ENCODE measurements at regions not wholly inside any gene's neighbourhood (a gene's known extent, or its start where the extent isn't known, plus 50 kb on each side); places are given as distances from the start of the nearest gene placed in this dataset.

GRCh38 chr3:31371484-31372177 is 161.1 kb upstream of the STT3B start:
- DNase-seq (ENCODE audit: low read depth): no peak

GRCh38 chr3:31373681-31374080 is 159.0 kb upstream of the STT3B start:
- DNase-seq (ENCODE audit: low read depth): no peak

DNA sequence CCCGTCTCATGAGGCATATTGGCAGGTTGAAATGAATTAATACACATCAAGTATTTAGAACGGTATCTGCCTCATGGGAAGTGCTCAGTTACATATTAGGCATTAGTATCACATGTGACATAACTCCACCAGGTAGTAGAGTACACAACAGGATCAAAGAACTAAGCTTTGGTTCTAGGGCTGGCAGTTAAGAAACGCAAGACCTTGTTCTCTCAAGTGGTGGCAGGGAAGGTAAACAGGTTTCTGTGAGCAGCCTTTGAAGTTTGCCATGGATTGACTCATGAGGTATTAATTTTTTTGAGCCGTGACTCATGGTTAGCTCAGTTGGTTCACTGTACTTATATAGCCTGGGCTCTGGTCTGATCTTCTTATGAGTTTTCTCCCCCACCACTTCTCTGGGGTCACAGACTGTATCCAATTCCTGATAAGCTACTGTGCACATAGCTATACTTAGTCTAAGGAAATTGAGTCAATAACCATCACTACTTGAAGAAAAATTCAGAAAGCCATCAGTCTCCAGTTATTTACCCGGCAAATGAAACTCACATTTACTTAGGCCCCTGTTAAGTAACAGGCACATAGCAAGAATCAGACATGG is 155.6 kb upstream of the STT3B start:
- DNase-seq (ENCODE audit: low read depth): peak; percentile 98

- no peak for DNase-seq (ENCODE audit: low read depth)
Observed at GRCh38 chr3:31378231-31378630, 154.5 kb upstream of the STT3B start.

GRCh38 chr3:31379598-31379997 is 153.1 kb upstream of the STT3B start:
- DNase-seq (ENCODE audit: low read depth): no peak

DNA sequence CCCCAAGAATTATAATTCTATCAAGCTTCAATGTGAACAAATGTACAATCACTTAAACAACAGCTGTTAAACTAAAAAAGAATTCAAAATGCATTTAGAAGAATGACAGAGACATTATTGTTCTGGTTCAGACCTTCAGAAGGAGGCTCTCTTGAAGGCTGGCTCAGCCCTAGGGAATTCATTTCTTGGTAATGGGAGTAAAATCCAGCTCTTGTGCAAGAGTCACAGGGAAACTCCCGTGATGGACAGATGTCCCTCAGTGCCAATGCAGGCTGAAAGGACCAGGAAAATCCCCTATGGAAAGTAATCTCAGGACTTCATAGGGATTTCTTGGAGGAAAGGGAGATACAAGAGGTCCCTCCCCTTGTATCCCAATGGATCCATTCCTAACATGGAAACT is 149.9 kb upstream of the STT3B start:
- no peak for DNase-seq (ENCODE audit: low read depth)

DNA sequence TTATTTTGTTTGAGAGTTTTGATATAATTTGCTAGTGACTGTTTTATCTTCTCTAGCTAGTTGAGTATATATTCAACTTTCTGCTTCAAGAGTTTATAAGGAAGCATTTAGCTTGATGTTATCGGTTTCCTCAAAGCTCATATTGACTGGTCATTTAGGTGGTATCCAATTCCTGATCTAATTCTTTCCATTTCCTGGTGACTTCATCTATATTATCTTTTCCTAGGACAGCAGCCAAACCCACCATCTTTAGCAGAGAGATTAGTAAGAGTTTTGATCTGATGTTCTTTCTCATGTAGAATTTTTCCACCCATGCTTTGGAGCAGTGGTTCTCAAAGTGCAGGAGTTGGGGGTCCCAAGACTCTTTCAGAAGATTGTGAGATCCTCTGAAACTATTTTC is 148.6 kb upstream of the STT3B start:
- DNase-seq (ENCODE audit: low read depth): no peak

DNA sequence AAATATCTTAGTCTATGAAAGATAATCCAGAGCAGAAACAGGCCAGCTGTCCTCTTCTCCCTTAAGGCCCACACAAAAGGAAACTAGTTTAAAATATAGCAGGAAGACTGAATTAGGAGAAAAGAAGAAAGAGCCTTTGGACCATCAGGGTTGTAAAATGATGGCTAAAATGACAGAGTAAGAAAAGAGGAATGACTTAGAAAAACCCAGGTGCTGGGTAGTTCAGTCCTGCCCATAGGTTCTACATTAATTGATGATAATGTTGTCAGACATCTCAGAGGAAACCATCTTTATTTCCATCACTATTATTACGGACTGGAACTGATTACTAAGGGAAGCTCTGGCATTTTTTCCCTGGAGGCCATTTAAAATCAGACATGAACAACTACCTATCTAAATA is 142.8 kb upstream of the STT3B start:
- no peak for DNase-seq (ENCODE audit: low read depth)

- DNase-seq (ENCODE audit: low read depth): no peak
Observed at GRCh38 chr3:31390466-31390865, 142.3 kb upstream of the STT3B start.

GRCh38 chr3:31391150-31391549 is 141.6 kb upstream of the STT3B start:
- no peak for DNase-seq (ENCODE audit: low read depth)

DNA sequence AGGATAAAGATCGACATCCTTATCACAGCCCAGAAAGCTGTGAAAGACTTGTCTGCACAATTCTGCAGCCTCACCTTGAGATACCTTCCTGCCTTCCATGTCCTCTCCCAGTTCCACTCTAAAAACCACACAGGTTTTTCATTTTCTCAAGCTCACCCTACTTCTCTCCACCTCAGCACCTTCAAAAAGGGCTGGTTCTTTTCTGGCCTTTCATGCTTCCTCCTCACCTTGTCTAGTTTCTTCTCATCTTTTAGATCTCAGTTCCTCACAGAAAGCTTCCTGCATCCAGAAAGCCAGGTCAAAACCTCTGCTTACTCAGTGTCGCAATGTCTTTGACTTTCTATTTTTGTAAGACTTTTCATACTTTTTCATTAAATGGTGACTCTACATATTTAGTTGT is 140.2 kb upstream of the STT3B start:
- no peak for DNase-seq (ENCODE audit: low read depth)

- no peak for DNase-seq (ENCODE audit: low read depth)
Observed at GRCh38 chr3:31399271-31399670, 133.5 kb upstream of the STT3B start.

DNA sequence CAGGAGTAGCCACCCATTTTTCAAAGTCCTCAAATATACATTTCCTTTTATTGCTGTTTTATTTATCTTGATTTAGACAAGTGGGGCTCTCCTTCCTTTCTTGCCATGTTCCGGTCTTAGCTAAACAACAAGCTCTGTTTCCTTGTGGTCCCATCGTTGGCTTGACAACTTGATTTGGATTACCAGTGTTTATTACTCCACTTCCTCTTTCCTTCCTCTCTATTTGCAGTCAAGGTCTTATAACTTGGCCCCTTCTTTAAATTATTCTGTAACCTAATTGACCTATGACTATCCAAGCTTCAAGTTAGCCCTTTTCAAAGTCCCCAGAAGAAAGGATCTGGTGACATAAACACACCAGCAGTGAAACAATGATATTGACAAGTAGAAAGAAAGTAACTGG is 130.6 kb upstream of the STT3B start:
- DNase-seq (ENCODE audit: low read depth): no peak

DNA sequence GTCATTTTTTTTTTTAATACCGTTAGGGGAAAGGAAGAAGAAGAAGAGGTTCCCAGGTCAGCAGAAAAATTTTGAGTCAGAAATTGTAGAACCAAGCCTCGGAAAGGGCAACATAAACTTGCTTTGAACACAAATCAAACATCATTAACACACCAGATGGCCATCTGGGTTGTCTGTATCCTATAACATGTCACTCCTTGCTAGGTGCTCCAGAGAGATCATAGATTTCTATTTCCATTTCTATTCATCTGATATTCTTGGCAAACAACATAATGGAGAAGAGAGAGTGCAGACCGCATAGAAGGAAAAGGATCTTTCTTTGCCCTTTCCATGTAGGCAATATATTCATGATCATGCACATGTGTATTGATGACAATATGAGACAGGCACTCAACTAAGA is 129.5 kb upstream of the STT3B start:
- DNase-seq (ENCODE audit: low read depth): no peak

GRCh38 chr3:31404871-31405270 is 127.9 kb upstream of the STT3B start:
- DNase-seq (ENCODE audit: low read depth): no peak

- DNase-seq (ENCODE audit: low read depth): no peak
Observed at GRCh38 chr3:31405515-31405914, 127.2 kb upstream of the STT3B start.

GRCh38 chr3:31406896-31407295 is 125.8 kb upstream of the STT3B start:
- no peak for DNase-seq (ENCODE audit: low read depth)

GRCh38 chr3:31407665-31408064 is 125.1 kb upstream of the STT3B start:
- no peak for DNase-seq (ENCODE audit: low read depth)

GRCh38 chr3:31408720-31409119 is 124.0 kb upstream of the STT3B start:
- DNase-seq (ENCODE audit: low read depth): no peak

GRCh38 chr3:31409389-31409788 is 123.3 kb upstream of the STT3B start:
- no peak for DNase-seq (ENCODE audit: low read depth)

DNA sequence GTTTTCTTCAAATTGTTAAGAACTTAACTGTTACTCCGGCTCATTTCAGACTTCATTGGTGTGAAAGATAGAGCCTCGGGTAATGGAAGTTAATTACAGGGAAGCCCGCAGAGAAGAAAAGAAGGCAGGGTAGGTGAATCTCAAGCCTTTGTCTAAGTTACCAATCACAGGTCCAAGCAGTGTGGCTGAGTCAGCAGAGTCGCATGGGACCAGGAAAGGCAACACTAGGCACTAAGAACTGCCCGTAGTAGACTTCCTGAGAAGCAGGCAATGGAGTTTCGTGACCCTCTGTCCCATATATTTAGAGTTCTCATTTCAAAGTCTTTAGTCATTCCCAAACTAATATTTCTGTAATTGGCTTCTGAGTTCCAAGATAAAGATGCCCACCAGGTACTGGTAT is 122.9 kb upstream of the STT3B start:
- DNase-seq (ENCODE audit: low read depth): no peak

DNA sequence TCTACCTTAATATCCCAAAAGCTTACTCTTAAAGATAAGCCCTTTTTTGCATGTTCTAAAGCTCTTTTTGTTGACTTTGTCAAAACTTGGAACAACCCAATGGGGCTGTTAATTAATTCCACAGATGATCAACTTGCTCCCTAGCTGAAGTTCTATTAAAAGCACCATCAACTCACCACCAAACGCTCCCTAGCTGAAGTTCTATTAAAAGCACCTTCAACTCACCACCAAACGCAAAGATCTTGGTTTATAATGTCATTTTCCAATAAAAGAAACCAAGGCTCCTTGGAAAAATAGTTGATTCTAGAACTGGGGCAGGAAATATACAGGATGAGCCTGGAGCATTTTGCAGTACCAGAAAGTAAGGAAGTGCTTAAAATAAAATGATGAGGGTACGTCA is 122.3 kb upstream of the STT3B start:
- DNase-seq (ENCODE audit: low read depth): no peak

GRCh38 chr3:31412832-31413231 is 119.9 kb upstream of the STT3B start:
- peak; percentile 66 for DNase-seq (ENCODE audit: low read depth)

- no peak for DNase-seq (ENCODE audit: low read depth)
Observed at GRCh38 chr3:31413515-31413914, 119.2 kb upstream of the STT3B start.

Measured in HT1080 (cell line).